ENCODE measurements at regions not wholly inside any gene's neighbourhood (a gene's known extent, or its start where the extent isn't known, plus 50 kb on each side); places are given as distances from the start of the nearest gene placed in this dataset.

DNA sequence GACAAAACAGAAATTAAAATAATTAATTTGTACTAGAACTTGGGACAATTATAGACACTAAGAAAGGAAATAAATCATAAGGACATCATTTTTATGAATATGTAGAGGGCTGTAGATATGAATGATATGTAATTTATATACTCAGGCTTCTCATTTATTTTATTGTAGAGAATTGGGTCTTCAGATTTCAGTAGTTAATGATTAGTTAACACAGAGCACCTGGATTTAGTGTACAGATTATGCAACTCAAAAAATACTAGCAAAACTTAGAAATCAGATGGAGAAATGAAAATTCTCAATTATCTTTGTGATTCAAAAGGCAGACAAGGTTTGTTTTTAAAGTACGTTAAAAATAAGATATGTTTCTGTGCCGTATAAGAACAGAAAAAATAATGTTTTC, 1311.7 kb upstream of the SLC39A10 start:
- Histone ChIP-seq H3K9me3 (ENCODE audit: control insufficient read depth, insufficient read depth, low read length) (no peaks in the 10 kb centered on the region), H3K27ac (ENCODE audit: low read depth, low read length) (no peak overlapping the region), H3K4me3 (ENCODE audit: low read depth, low read length) (no peak overlapping the region), H3K4me1 (ENCODE audit: control insufficient read depth, insufficient read depth, low read length) (no peaks in the 10 kb centered on the region), H3K36me3 (ENCODE audit: control insufficient read depth, insufficient read depth, low read length) (no peaks in the 10 kb centered on the region), H3K27me3 (ENCODE audit: control insufficient read depth, insufficient read depth, low read length) (no peaks in the 10 kb centered on the region)
- no CpG with 5 or more reads among the region's 2 CpGs for WGBS (ENCODE audit: insufficient coverage)
- no peak for DNase-seq (ENCODE audit: low read depth in 4 of 6, low spot score in 6 of 6)

- Histone ChIP-seq H3K4me3 (ENCODE audit: low read depth, low read length) (no peak overlapping the region), H3K9me3 (ENCODE audit: control insufficient read depth, insufficient read depth, low read length) (no peaks in the 10 kb centered on the region), H3K4me1 (ENCODE audit: control insufficient read depth, insufficient read depth, low read length) (no peaks in the 10 kb centered on the region), H3K36me3 (ENCODE audit: control insufficient read depth, insufficient read depth, low read length) (no peaks in the 10 kb centered on the region), H3K27ac (ENCODE audit: low read depth, low read length) (no peak overlapping the region), H3K27me3 (ENCODE audit: control insufficient read depth, insufficient read depth, low read length) (no peaks in the 10 kb centered on the region)
- no CpG with 5 or more reads among the region's 3 CpGs for WGBS (ENCODE audit: insufficient coverage)
- DNase-seq (ENCODE audit: low read depth in 4 of 6, low spot score in 6 of 6): no peak
Measured at GRCh38 chr2:194343167-194343566, 1313.9 kb upstream of the SLC39A10 start.

DNA sequence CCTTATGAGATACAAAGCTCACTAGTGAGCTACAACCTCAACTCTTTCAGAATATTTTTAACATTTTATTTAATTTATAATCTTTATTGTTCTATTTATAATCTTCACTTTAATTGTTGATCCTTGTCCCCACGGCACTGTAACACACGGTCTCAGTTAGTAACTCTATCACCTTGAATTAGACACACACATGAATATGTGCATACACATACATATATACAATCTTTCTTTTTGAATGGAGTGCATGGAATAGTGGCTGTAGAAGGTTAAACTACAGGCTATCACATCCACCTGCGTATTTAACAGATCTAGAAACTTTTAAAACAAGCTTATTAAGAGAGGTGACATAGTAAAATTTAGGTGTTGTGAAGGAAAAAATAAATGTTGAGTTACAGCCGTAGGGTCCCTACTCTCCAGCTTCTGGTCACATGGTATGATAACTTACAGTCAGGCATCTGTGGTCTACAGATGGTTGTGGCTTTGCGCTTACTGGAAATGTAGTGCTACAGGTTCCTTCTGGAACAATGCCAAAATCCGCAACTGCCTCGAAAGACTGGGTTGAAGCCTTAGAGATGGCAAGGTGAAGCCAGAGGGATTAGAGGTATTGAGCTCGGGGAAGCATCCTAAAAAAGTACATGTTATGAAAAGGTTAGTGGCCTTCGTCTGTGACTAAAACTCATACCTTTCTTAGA, 1324.1 kb upstream of the SLC39A10 start:
- no peaks in the 10 kb centered on the region for H3K27me3 ChIP-seq (ENCODE audit: control insufficient read depth, insufficient read depth, low read length)
- H3K36me3 ChIP-seq (ENCODE audit: control insufficient read depth, insufficient read depth, low read length): no peaks in the 10 kb centered on the region
- DNase-seq (ENCODE audit: low read depth in 4 of 6, low spot score in 6 of 6): no peak
- no peak overlapping the region for H3K4me3 ChIP-seq (ENCODE audit: low read depth, low read length)
- no peaks in the 10 kb centered on the region for H3K4me1 ChIP-seq (ENCODE audit: control insufficient read depth, insufficient read depth, low read length)
- H3K9me3 ChIP-seq (ENCODE audit: control insufficient read depth, insufficient read depth, low read length): no peaks in the 10 kb centered on the region
- WGBS (ENCODE audit: insufficient coverage): 95% methylated on average over 5 of the region's 9 CpGs
- no peak overlapping the region for H3K27ac ChIP-seq (ENCODE audit: low read depth, low read length)

GRCh38 chr2:194328456-194328855, 1328.6 kb upstream of the SLC39A10 start:
- H3K4me3 ChIP-seq (ENCODE audit: low read depth, low read length): no peak overlapping the region
- no peaks in the 10 kb centered on the region for H3K36me3 ChIP-seq (ENCODE audit: control insufficient read depth, insufficient read depth, low read length)
- no peaks in the 10 kb centered on the region for H3K4me1 ChIP-seq (ENCODE audit: control insufficient read depth, insufficient read depth, low read length)
- 97% methylated on average over 7 of the region's 7 CpGs for WGBS (ENCODE audit: insufficient coverage)
- no peak for DNase-seq (ENCODE audit: low read depth in 4 of 6, low spot score in 6 of 6)
- H3K27ac ChIP-seq (ENCODE audit: low read depth, low read length): no peak overlapping the region
- no peaks in the 10 kb centered on the region for H3K9me3 ChIP-seq (ENCODE audit: control insufficient read depth, insufficient read depth, low read length)
- H3K27me3 ChIP-seq (ENCODE audit: control insufficient read depth, insufficient read depth, low read length): no peaks in the 10 kb centered on the region

DNA sequence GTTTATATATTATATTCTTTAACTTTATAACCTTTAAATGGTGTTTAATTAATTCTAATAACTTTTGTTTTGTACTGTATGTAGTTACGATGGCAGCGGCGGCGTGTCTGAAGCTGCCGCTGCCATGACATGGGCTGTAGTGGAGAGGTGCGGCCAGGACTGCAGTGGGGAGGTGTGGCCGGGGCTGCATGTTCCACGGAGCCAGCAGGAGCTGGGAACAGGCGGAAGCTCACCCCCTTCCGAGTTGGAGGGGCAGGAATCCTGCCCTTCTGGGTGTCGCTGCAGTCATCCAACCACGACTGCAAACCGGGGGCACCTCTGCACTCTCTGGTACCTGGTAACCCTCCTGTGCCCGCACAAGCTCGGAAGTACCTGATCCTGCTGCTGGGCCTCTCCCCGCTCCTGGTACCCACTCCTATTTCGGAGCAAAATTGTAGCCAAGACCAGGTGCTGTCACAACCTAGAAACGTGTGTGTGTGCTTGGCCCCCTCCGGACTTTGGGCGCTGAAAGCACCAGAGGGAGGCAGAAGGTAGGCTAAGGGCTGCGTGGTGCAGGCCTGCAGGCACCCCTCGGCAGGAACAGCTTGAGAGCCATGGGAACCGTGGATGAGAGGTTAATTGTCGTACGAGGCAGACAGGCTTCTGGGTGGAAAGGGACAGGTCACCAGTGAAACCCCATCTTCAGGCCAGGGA, 1329.7 kb upstream of the SLC39A10 start:
- Histone ChIP-seq H3K4me1 (ENCODE audit: control insufficient read depth, insufficient read depth, low read length) (no peaks in the 10 kb centered on the region), H3K27ac (ENCODE audit: low read depth, low read length) (no peak overlapping the region), H3K9me3 (ENCODE audit: control insufficient read depth, insufficient read depth, low read length) (no peaks in the 10 kb centered on the region), H3K4me3 (ENCODE audit: low read depth, low read length) (no peak overlapping the region), H3K27me3 (ENCODE audit: control insufficient read depth, insufficient read depth, low read length) (no peaks in the 10 kb centered on the region), H3K36me3 (ENCODE audit: control insufficient read depth, insufficient read depth, low read length) (no peaks in the 10 kb centered on the region)
- 96% methylated on average over 25 of the region's 25 CpGs for WGBS (ENCODE audit: insufficient coverage)
- no peak for DNase-seq (ENCODE audit: low read depth in 4 of 6, low spot score in 6 of 6)

DNA sequence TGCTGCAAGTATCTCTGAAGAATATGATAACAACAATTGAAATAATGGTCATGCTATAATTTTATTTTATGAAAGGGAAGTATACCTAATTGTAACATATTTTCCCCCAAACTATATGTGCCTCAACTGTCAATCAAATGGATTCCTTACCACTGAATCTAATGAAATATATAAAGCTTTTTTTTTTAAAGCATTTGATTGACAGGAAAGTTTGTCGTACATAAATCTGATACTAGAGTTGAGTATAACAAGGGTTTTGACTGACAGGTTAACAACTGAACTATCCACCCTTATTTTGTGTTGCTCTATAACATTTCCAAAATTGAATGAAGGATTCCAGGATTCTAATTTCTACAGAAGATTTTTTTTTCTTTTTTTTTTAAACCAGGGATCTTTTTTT, 1333.3 kb upstream of the SLC39A10 start:
- Histone ChIP-seq H3K4me1 (ENCODE audit: control insufficient read depth, insufficient read depth, low read length) (no peaks in the 10 kb centered on the region), H3K9me3 (ENCODE audit: control insufficient read depth, insufficient read depth, low read length) (no peaks in the 10 kb centered on the region), H3K27ac (ENCODE audit: low read depth, low read length) (no peak overlapping the region), H3K4me3 (ENCODE audit: low read depth, low read length) (no peak overlapping the region), H3K27me3 (ENCODE audit: control insufficient read depth, insufficient read depth, low read length) (no peaks in the 10 kb centered on the region), H3K36me3 (ENCODE audit: control insufficient read depth, insufficient read depth, low read length) (no peaks in the 10 kb centered on the region)
- WGBS (ENCODE audit: insufficient coverage): no CpG with 5 or more reads among the region's 1 CpG
- no peak for DNase-seq (ENCODE audit: low read depth in 4 of 6, low spot score in 6 of 6)

DNA sequence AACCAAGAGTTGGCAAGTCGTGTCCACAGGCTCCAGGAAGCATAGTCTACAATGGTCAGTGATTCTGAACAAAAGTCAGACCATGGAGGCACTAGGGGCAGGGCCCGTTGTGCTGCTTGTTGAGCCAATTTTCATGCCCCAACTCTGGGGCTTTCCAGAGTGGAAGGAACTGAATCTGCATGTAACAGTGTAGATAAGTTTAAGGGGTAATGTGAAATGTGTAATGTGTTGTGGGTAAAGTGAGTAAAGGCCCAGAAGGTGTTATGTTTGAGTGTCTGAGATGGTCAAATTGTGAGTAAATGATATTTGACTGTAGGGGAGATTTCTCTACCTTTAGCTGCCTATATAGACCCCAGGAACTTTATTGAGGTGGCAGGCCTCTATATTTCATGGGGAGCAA, 1336.5 kb upstream of the SLC39A10 start:
- no peak for DNase-seq (ENCODE audit: low read depth in 4 of 6, low spot score in 6 of 6)
- H3K4me1 ChIP-seq (ENCODE audit: control insufficient read depth, insufficient read depth, low read length): no peaks in the 10 kb centered on the region
- no peak overlapping the region for H3K27ac ChIP-seq (ENCODE audit: low read depth, low read length)
- H3K4me3 ChIP-seq (ENCODE audit: low read depth, low read length): no peak overlapping the region
- no peaks in the 10 kb centered on the region for H3K36me3 ChIP-seq (ENCODE audit: control insufficient read depth, insufficient read depth, low read length)
- no peaks in the 10 kb centered on the region for H3K9me3 ChIP-seq (ENCODE audit: control insufficient read depth, insufficient read depth, low read length)
- no peaks in the 10 kb centered on the region for H3K27me3 ChIP-seq (ENCODE audit: control insufficient read depth, insufficient read depth, low read length)
- 75% methylated on average over 2 of the region's 2 CpGs for WGBS (ENCODE audit: insufficient coverage)

GRCh38 chr2:194319222-194319992, 1337.6 kb upstream of the SLC39A10 start:
- no peaks in the 10 kb centered on the region for H3K36me3 ChIP-seq (ENCODE audit: control insufficient read depth, insufficient read depth, low read length)
- no peak overlapping the region for H3K27ac ChIP-seq (ENCODE audit: low read depth, low read length)
- H3K27me3 ChIP-seq (ENCODE audit: control insufficient read depth, insufficient read depth, low read length): no peaks in the 10 kb centered on the region
- no peaks in the 10 kb centered on the region for H3K9me3 ChIP-seq (ENCODE audit: control insufficient read depth, insufficient read depth, low read length)
- DNase-seq (ENCODE audit: low read depth in 4 of 6, low spot score in 6 of 6): no peak
- WGBS (ENCODE audit: insufficient coverage): 100% methylated on average over 2 of the region's 4 CpGs
- no peaks in the 10 kb centered on the region for H3K4me1 ChIP-seq (ENCODE audit: control insufficient read depth, insufficient read depth, low read length)
- no peak overlapping the region for H3K4me3 ChIP-seq (ENCODE audit: low read depth, low read length)

DNA sequence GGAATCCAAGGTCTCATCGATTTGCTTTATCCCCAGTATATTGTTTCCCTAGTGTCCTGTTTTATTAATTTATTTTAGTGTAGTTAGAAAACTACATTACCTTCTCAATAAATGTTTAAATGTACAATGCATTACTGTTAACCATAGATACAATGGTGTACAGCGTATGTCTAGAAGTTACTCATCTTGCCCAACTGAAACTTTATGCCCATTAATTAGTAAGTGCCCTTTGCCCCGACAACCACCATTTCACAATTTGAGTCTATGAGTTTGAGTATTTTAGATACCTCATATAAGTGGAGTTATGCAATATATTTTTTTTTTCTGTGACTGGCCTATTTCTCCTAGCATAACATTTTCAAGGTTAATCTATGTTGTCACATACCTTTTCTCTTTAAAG, 1343.0 kb upstream of the SLC39A10 start:
- Histone ChIP-seq H3K4me1 (ENCODE audit: control insufficient read depth, insufficient read depth, low read length) (no peaks in the 10 kb centered on the region), H3K27me3 (ENCODE audit: control insufficient read depth, insufficient read depth, low read length) (no peaks in the 10 kb centered on the region), H3K9me3 (ENCODE audit: control insufficient read depth, insufficient read depth, low read length) (no peaks in the 10 kb centered on the region), H3K27ac (ENCODE audit: low read depth, low read length) (no peak overlapping the region), H3K4me3 (ENCODE audit: low read depth, low read length) (no peak overlapping the region), H3K36me3 (ENCODE audit: control insufficient read depth, insufficient read depth, low read length) (no peaks in the 10 kb centered on the region)
- WGBS (ENCODE audit: insufficient coverage): no CpG with 5 or more reads among the region's 3 CpGs
- DNase-seq (ENCODE audit: low read depth in 4 of 6, low spot score in 6 of 6): no peak

GRCh38 chr2:194304191-194304590, 1352.8 kb upstream of the SLC39A10 start:
- Histone ChIP-seq H3K4me1 (ENCODE audit: control insufficient read depth, insufficient read depth, low read length) (no peaks in the 10 kb centered on the region), H3K36me3 (ENCODE audit: control insufficient read depth, insufficient read depth, low read length) (no peaks in the 10 kb centered on the region), H3K27me3 (ENCODE audit: control insufficient read depth, insufficient read depth, low read length) (no peaks in the 10 kb centered on the region), H3K9me3 (ENCODE audit: control insufficient read depth, insufficient read depth, low read length) (no peaks in the 10 kb centered on the region), H3K4me3 (ENCODE audit: low read depth, low read length) (no peak overlapping the region), H3K27ac (ENCODE audit: low read depth, low read length) (no peak overlapping the region)
- no peak for DNase-seq (ENCODE audit: low read depth in 4 of 6, low spot score in 6 of 6)

Measured in spinal cord (tissue), 9 donors.